ENCODE measurements at regions not wholly inside any gene's neighbourhood (a gene's known extent, or its start where the extent isn't known, plus 50 kb on each side); places are given as distances from the start of the nearest gene placed in this dataset.
"Not testable (repeated sequence)": the region's sequence is repeated elsewhere in the genome, so short reads cannot be mapped to it uniquely, and the experiment has no call there.

DNA sequence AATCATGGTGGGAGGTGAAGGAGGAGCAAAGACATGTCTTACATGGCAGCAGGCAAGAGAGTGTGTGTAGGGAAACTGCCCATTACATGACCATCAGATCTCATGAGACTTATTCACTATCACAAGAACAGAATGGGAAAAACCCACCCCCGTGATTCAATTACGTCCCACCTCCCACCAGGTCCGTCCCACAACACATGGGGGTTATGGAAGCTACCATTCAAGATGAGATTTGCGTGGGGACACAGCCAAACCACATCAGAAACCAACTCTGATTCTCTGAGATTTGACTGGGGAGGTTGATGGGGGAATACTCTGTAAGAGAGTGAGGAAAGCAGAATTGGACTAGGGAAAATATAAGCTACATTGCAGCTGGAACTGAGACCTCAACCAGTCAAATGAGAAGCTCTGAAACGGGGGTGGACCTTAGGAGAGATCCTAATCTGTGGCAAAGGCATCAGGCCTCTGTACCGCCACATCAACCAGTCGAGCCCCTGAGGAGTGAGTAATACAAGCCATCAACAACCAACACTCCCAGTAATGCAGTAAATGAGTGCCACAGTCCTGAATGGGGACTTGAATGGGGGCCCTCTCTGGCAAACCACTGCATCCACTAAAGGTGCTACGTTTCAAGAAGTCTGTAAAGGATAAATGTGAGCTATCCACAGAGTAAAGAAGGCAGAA, 207.9 kb upstream of the GADL1 start:
- no peak for DNase-seq

DNA sequence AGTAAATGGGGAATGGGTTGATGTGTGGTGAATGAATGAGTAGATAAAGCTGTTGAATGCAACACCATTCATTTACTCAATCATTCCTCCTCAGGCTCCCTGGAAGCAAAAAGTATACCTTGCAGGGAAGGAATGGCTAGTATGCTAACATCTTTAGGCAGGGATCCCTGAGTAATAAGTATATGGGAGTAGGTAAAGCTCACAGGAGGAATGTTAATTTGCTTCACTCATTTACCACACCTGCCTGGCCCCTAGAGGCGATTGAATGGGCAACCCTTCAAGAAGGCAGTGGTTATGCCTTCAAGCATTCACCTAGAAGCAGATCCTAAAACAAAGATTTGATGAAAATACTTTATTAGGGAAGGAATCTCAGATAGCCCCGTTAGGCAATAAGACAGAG, 208.7 kb upstream of the GADL1 start:
- DNase-seq, result no peak

DNA sequence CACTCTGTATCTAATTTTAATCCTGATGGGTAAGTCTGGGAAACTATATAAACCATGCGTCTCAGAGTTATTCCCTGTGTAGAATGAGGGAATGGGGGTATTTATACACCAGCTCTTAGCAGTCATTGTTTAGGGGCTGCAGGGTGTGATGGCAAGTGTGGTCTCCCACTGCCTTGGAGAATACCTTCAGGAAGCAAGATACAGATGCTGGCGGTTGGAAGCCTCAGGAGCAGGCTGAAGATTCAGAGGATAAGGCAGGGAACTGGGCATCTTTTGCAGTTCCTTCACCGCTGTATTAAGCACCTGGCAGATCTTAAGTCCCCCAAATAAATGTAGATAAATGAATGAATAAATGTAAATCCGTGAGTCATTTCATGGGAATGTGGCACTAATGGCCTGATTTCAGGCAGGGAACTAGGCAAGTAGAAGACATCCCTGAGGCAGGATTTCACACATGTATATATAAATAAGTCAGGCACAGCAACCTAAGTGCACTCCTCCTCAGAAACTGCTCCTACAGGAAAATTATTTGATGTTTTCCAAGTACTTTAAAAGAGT, 209.2 kb upstream of the GADL1 start:
- no peak for DNase-seq

DNA sequence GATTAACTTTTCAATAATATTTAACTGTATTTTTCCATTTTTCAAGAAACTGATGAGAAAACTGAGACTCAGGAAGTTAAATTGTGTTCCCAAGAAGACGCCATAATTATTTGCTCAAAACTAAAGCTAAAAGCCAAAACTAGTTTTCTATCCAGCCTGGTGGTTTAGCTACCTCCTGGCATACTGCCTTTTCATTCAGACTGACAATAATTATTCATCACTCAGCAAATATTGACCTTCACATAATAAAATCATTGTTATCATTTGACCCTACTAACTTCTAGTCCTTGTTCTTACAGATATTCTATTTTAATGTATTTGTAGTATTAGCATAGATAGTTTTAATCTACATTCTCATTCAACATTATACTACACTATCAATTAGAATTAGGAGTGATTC, 210.6 kb upstream of the GADL1 start:
- peak in 1 of 3 experiments; percentile 19 for DNase-seq

DNA sequence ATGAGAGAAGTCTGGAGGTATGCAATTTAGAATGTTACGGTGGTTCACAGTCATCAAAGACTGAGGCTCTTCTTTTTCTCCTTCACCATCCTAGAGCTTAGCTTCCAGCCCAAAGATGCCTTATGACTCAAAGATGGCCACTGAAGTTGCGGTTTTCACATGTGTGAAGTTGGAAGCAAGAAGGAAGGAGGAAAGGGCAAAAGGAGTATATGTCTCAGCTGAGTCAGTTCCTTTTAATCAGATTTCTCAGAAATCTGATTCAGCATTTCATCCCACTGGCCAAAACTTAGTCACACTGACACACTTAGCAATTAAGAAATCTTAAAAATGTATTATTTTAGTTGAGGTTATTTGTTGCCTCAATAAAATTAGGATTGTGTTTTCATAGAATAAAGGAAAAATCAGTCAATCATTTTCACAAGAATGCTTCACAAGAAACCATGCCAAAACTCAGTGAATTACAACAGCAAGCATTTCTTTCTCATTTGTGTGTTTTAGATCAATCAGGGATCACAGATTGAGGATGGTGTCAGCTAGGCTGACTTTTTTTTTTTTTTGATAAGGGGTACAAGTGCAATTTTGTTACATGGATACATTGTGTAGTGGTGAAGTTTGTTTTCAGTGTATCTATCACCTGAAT, 211.1 kb upstream of the GADL1 start:
- DNase-seq, result peak in 1 of 3 experiments; percentile 19

DNA sequence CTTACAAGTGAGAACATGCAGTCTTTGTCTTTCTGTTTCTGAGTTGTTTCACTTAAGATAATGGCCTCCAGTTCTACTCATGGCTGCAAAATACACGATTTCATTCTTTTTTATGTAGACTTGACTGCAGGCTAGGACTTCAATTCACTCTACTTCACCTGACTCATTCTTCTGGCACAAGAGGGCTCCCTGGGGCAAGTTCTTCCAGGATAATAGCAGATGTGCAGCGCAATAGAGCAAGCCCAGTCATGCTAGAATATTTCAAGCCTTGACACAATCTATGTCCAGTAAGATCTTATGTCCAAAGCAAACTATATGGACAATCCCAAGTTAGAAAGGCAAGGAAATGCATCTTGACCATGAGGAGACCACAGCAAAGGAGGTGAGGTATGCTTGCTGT, 211.7 kb upstream of the GADL1 start:
- peak in 1 of 3 experiments; percentile 14 for DNase-seq

DNA sequence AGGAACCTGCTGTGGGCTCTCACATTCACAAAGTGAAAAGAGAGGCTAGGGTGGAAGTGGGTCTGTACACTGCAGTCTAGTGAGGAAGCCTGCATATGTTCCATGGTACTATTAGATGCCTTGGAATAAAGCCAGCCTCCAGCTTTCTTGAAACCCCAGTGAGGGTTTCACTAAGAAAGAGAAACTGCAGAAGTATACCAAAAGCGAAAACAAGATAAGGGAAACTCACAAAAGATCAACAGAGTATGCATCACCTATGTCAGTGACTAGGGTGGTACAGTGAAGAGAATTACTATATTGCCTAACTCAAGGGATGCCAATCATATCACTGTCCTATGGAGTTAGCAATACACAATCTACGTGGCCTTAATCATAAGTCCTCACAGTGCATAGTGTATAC, 212.5 kb upstream of the GADL1 start:
- DNase-seq, result no peak

DNA sequence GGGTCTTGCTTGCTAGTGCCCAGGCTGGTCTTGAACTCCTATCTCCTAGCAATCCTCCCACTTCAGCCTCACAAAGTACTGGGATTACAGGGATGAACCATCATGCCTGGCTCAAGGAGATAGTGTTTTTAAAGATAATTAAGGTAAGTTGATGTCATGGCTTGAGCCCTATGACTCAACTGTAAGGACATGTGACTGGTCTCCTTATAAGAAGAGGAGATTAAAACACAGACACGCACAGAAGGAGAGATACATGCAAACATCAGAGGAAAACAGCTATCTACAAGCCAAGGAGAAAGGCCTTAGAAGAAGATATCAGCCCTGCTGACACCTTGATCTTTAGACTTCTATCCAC, 220.4 kb upstream of the GADL1 start:
- no peak for DNase-seq

DNA sequence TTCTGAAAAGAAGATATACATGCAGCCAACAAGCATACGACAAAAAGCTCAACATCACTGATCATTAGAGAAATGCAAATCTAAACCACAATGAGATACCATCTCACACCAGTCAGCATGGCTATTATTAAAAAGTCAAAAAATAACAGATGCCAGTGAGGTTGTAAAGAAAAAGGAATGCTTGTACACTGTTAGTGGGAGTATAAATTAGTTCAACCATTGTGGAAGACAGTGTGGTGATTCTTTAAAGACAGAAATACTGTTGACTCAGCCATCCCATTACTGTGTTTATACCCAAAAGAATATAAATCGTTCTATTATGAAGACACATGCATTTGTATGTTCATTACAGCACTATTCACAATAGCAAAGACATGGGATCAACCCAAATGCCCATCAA, 221.1 kb upstream of the GADL1 start:
- DNase-seq, result not testable (repeated sequence)

DNA sequence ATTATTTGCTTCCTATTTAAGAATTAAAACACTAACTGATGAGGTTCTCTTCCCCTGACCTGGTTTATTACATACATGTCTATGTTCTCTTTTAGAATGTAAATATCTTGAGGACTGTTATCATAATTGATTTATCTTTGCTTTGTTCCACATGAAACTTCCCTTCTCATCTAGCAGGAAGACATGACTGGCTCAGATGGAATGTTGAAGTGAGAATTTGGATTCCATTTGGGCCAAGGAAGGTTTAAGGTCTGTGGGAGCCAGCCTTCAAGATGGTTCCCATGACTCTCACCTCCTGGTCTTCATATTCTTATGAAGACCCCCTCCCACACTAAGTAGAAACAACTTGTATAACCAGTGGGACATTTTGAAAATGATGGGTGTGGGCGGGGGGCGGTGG, 222.2 kb upstream of the GADL1 start:
- DNase-seq, result no peak

DNA sequence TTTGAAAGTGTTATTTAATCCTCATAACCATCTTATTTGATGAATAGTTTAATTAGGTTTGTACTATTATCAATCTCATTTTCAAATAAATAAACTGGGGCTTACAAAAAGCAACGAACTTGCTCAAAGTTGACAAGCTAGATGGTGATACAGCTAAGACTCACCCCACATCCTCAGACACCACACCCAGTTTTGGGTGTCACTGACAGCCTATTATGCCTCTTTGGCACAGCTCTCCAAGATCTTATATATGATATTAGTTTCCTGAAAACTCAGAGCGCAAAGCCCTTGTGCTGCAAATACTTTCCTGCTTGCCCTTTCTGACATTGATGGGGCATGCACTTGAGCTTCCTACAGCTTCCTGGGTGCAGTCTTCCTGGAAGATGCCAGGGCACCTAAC, 223.4 kb upstream of the GADL1 start:
- DNase-seq, result no peak

DNA sequence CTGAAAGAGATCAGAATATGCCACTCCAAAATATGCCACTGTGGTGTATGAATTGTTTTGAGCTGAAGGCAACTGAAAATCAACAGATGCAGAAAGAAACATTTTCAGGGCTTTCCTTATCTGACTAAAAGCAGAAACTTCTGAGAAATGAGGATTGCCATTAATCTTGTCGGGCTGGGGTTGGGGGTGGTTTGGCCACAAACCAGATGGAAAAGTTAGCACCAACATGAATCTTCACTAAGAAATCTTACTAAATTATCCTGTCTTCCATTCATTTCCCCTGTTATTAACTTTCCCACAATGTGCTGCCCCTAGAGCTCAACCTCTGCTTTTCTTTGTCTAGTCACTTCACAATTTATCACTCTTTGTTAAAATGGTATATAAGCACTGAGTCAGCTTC, 229.9 kb upstream of the GADL1 start:
- DNase-seq, result no peak

DNA sequence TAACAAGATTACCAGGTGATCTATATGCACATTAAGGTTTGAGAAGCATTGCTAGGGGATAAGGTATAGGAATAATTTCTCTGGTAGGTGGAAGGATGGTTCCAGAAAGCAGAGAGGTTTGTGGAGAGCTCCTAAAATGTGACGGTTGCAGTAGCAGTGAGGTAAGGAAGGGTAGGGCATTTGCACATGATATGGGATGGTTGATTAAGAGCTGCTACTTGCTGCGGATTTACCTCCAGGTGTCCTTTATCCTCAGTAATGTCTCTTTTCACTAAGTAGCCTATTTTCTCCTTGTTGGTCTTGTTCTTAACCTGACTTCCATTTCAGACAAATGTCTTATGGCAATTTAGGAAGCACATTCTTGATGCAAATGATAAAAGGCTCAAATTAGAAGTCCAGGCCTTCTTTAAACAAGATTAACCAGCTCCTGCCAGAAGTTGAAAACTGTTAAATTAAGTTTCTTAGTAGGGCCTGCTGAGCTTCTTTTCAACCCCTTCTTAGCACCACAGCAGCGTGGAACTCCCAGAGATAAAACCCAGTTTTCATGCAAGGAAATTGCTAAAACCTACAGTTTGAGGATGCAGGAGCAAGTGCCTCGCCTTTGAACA, 231.1 kb upstream of the GADL1 start:
- no peak for DNase-seq

DNA sequence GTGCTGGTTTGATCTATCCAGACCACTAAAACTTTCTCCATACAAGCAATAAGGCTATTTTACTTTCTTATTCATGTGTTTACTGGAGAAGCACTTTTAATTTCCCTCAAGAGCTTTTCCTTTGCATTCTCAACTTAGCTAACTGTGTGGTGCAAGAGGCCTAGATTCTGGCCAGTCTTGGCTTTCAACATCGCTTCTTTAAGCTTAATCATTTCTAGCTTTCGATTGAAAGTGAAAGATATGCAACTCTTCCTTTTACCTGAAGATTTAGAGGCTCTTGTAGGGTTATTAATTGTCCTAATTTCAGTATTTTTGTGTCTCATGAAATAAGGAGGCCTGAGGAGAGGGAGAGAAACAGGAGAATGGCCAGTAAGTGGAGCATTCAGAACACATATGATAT, 234.8 kb upstream of the GADL1 start:
- DNase-seq, result no peak

DNA sequence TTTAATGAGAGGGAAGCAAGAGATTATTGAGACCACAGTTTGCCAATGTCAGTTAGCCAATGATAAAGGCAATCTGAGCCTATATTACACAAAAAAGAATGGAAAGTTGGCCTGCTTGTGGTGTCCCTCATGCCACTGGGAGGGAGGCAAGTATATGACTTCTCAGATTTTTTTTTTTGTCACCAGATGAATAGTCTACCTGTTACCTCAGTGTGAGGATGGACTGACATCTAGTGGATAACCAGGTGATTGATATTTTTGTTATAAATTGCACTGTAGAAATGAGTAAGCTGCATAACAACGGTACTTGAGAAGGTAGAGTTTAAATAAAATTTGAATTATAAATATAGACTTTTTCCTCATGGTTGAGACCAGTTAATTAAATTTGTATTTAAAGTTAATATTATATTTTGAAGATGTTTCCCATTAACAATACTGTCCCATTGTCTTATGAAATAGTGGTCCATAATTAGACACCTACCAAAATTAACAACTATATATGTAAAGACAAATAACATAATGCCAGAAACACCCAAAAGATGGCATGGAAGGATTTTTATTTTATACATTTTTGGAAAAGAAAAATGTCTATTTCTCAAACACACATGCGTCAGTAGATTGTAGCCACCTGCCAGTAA, 237.8 kb upstream of the GADL1 start:
- DNase-seq, result peak in 2 of 3 experiments; percentile 1 to 38

DNA sequence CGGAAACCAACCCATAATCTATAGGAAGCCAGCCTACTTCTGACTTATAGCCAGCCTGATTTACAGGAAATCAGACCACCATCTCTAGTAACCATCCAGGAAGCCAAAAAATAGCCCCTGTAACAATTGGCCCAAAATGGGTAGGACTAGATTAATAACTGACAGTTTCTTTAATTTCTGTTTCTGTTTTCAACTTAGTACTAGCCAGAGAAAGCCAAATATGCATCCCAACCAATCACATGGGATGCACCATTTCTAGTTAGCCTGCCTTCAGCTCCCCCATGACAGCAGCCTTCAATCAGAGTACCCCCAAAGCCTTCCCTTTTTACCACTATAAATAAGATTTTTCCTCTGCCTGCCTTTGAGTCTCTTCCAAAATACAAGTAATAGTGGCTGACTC, 239.1 kb upstream of the GADL1 start:
- no peak for DNase-seq

DNA sequence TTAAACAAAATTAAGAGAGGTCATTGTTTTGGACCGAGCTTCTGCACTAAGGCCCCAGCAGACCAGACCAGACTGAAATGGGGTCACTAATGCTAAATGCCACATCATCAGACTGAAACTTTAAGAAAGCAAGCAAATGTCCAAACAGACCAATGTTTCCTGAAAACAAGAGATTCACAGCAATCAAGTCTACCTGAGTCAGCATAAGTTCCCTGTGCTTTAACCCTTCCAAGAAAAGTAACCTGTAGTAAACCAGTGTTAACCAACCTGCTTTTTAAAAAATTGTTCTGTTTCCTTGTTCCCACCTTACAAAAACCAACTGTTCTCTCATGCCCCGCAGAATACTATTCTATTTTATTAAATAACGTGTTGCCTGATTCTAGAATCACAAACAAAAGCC, 241.1 kb upstream of the GADL1 start:
- DNase-seq, result no peak

DNA sequence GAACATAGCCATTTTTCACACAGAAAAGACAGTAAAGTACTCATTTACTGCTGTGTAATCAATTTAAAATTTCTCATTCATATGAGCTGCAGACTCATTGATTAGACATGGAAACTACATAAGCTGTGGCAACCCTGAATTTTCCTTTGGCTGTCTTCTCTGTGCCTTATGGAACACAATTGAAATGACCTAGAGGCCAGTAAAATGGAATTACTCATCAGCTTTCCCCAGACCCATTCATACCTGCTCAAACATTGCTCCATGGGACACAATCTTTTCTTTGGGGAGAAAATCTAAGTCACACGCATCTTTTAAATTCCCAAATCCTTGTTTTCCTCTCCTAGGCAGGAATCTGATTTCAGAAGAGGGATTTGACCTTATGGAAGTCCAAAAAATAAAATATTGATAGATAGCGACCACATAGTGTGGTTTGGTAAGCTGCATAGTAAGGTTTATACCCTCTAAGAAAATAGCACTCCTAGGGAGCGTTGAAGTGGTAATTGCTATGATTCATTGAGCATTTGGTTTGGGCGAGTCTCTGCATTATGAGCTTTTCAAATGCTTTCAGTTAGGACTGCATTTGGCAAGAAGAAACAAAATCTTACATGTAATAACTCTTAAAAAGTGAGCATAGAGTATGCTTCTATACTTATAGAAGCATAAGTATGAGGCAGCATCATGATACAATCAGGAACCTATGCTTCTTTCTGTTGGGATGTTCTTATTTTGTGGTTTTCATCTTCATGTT, 243.4 kb upstream of the GADL1 start:
- no peak for DNase-seq

DNA sequence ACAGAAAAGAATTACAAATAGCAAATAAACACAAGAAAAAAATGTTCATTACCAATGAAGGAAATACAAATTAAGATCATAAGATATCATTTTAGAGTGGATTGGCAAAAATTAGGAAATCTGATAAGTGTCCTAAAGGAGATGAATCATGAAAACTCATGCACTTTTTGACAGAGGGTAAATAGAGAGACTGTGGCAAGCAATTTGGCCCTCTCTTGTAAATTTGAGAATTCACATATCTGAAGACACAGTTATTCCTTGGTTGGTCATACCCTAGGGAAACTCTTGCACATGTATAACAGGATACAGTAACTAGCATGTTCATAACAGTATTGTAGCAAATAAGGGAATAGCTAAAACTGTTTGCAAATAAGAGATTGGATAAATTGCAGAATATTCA, 246.0 kb upstream of the GADL1 start:
- DNase-seq, result no peak

DNA sequence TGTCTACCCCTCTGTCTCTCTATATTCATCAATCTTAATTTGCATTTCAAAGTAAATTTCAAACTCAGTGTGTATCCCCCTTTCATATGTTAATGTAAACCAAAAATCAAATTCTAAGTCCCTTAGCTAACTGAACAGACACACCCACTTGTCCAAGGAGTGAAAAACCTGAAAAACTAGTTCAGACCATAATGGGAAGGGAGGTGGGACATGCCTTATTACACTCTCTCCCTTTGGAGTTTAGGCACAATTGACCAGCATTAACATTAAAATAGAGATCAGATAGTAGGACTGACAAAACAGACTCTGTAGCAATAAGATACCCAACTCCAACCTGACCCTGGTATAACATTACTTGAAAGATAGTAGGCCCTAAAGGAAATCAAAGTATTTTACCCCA, 247.7 kb upstream of the GADL1 start:
- DNase-seq, result peak in 1 of 3 experiments; percentile 33

DNA sequence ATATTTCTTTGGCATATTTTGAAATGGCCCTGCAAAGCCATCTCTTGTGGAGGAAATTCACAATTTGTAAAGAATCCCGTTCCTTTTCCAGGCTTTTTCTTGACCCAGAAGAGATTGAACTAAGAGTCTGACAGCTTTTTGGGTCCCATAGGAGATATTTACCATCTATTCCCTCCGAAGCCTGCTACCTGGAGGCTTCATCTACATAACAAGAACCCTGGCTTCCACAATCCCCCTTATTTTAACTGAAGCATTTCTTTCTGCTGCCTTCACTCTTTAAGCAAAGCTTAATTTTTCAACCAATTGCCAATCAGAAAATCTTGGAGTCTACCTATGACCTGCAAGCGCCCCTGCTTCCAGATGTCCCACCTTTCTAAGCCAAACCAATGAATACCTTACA, 248.1 kb upstream of the GADL1 start:
- DNase-seq, result no peak

DNA sequence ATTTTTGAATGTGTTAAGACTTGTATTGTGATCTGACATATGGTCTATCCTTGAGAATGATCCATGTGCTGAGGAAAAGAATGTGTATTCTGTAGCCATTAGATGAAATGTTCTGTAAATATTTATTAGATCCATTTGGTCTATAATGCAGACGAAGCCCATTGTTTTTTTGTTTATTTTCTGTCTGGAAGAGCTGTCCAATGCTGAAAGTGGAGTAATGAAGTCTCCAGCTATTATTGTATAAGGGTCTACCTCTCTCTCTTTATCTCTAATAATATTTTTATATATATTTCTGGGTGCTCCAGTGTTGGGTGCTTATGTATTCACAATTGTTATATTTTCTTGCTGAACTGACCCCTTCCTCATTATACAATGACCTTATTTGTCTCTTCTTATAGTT, 250.6 kb upstream of the GADL1 start:
- DNase-seq, result no peak

DNA sequence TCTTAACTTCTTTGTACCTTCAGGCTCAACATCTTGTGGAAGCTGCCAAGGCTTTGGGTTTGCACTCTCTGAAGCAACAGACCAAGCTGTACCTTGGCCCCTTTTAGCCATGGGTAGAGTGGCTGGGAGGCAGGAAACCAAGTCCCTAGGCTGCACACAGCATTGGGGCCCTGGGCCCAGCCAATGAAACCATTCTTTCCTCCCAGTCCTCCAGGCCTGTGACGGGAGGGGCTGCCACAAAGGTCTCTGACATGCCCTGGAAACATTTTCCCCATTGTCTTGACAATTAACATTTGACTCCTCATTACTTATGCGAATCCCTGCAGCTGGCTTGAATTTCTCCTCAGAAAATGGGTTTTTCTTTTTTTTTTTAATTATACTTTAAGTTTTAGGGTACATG, 253.1 kb upstream of the GADL1 start:
- no peak for DNase-seq
